GM23338 (cell line): ENCODE measurements at regions not wholly inside any gene's neighbourhood (a gene's known extent, or its start where the extent isn't known, plus 50 kb on each side); places are given as distances from the start of the nearest gene placed in this dataset.

Experiments used
- ATAC-seq: fragments of 200-7000 bp; cut with Tn5 transposase; 3 replicates; pipeline ENCODE4 v1.9.1; 2020
- DNase-seq: peaks from one replicate; pipeline ENCODE4 v3.0.0-alpha.2; 2015; ENCODE audit warnings: low spot score
- H2AFZ ChIP-seq: fragments of 200-600 bp; sonication (generic); 2 replicates; pipeline ENCODE4 v1.8.0; 2016; ENCODE audit warnings: antibody characterized with exemption, mild to moderate bottlenecking, moderate library complexity
- H3F3A ChIP-seq: fragments of 200-600 bp; sonication (generic); replicated peaks from 2 replicates; pipeline ENCODE4 v1.8.0; 2017; ENCODE audit warnings: antibody characterized with exemption, mixed run types, low read depth
- H3K27ac ChIP-seq: fragments of 200-600 bp; sonication (generic); 2 replicates; pipeline ENCODE4 v1.6.1; 2016; ENCODE audit warnings: low read depth
- H3K27me3 ChIP-seq: fragments of 200-600 bp; sonication (generic); 2 replicates; pipeline ENCODE4 v1.8.0; 2016; ENCODE audit warnings: mild to moderate bottlenecking, mixed run types, moderate library complexity; ENCODE audit not compliant: insufficient read depth
- H3K36me3 ChIP-seq: fragments of 200-600 bp; sonication (generic); 2 replicates; pipeline ENCODE4 v1.8.0; 2016; ENCODE audit warnings: mild to moderate bottlenecking; ENCODE audit not compliant: insufficient read depth
- H3K4me1 ChIP-seq: fragments of 200-600 bp; sonication (generic); 2 replicates; pipeline ENCODE4 v1.8.0; 2016; ENCODE audit warnings: mild to moderate bottlenecking, moderate library complexity; ENCODE audit not compliant: insufficient read depth
- H3K4me2 ChIP-seq: fragments of 200-600 bp; sonication (generic); 2 replicates; pipeline ENCODE4 v1.7.1; 2017; ENCODE audit warnings: mixed run types
- H3K4me3 ChIP-seq: fragments of 200-600 bp; sonication (generic); 2 replicates; pipeline ENCODE4 v1.6.1; 2016; ENCODE audit warnings: mixed run types
- H3K79me2 ChIP-seq: fragments of 200-600 bp; sonication (generic); replicated peaks from 2 replicates; pipeline ENCODE4 v1.8.0; 2017; ENCODE audit warnings: mild to moderate bottlenecking; ENCODE audit not compliant: insufficient read depth
- H3K9me2 ChIP-seq: fragments of 200-600 bp; sonication (generic); 2 replicates; pipeline ENCODE4 v1.8.0; 2017; ENCODE audit not compliant: insufficient read depth
- H4K20me1 ChIP-seq: fragments of 200-600 bp; sonication (generic); replicated peaks from 2 replicates; pipeline ENCODE4 v1.8.0; 2017; ENCODE audit warnings: mild to moderate bottlenecking; ENCODE audit not compliant: insufficient read depth
- H3K27ac Mint-ChIP-seq: 2 replicates; pipeline ENCODE4 v1.8.0; 2020; ENCODE audit warnings: inconsistent platforms, mild to moderate bottlenecking, moderate library complexity, mixed read lengths
- H3K27me3 Mint-ChIP-seq: 3 replicates; pipeline ENCODE4 v1.8.0; 2022; ENCODE audit warnings: low read depth, mild to moderate bottlenecking, moderate library complexity, mixed read lengths, inconsistent platforms; ENCODE audit not compliant: insufficient read depth, poor library complexity
- H3K36me3 Mint-ChIP-seq: 3 replicates; pipeline ENCODE4 v1.8.0; 2021; ENCODE audit warnings: low read depth, mild to moderate bottlenecking, inconsistent platforms, moderate library complexity, mixed read lengths
- H3K4me1 Mint-ChIP-seq: 3 replicates; pipeline ENCODE4 v1.8.0; 2020; ENCODE audit warnings: mild to moderate bottlenecking, inconsistent platforms, mixed read lengths
- H3K4me3 Mint-ChIP-seq: 3 replicates; pipeline ENCODE4 v1.8.0; 2021; ENCODE audit warnings: moderate library complexity, mild to moderate bottlenecking, inconsistent platforms, mixed read lengths
- H3K9me3 Mint-ChIP-seq: 3 replicates; pipeline ENCODE4 v1.8.0; 2020; ENCODE audit warnings: moderate library complexity, mild to moderate bottlenecking, inconsistent platforms, mixed read lengths
- CREB1 ChIP-seq: fragments of 250-450 bp; sonication (Bioruptor Pico); IDR thresholded peaks from 2 replicates; pipeline ENCODE4 v1.5.0; 2020; ENCODE audit warnings: low read depth, mild to moderate bottlenecking, moderate library complexity
- CTCF ChIP-seq, 2 experiments: fragments of 200-600 bp in 1 of 2; sonication (generic) in 1 of 2; conservative IDR thresholded peaks; 2 replicates each; pipeline versions ENCODE4 v1.5.1 to v1.6.1; 2016 to 2017; ENCODE audit warnings: antibody characterized with exemption in 2 of 2, low read depth in 2 of 2, mild to moderate bottlenecking in 2 of 2, moderate library complexity in 1 of 2
- JUNB ChIP-seq: IDR thresholded peaks from one replicate; pipeline ENCODE4 v1.6.1; 2016; ENCODE audit warnings: antibody characterized with exemption; ENCODE audit not compliant: unreplicated experiment
- NANOG ChIP-seq: IDR thresholded peaks from 2 replicates; pipeline ENCODE4 v1.6.1; 2016; ENCODE audit warnings: antibody characterized with exemption, borderline replicate concordance
- ZNF114 ChIP-seq: fragments of 250-450 bp; sonication (Bioruptor Pico); IDR thresholded peaks from 2 replicates; pipeline ENCODE4 v1.5.0; 2020; ENCODE audit warnings: mild to moderate bottlenecking, moderate library complexity
- TF ChIP-seq, protein P1 (sequence below): IDR thresholded peaks from one replicate; pipeline ENCODE4 v1.6.1; 2018; ENCODE audit warnings: antibody characterized with exemption; ENCODE audit not compliant: unreplicated experiment
- TF ChIP-seq, protein P2 (sequence below): IDR thresholded peaks from 2 replicates; pipeline ENCODE4 v1.6.1; 2016; ENCODE audit warnings: antibody characterized with exemption
- TF ChIP-seq, protein P3 (sequence below): fragments of 250-450 bp; sonication (Bioruptor Pico); IDR thresholded peaks from 2 replicates; pipeline ENCODE4 v1.5.0; 2020; ENCODE audit warnings: mild to moderate bottlenecking, moderate library complexity

- H3K27me3 ChIP-seq: no peaks in the 10 kb centered on the region
- H3K4me3 ChIP-seq: no peak overlapping the region
- H3K36me3 ChIP-seq: no peaks in the 10 kb centered on the region
- Mint-ChIP-seq H3K27me3 (peaks cover 8% of the 10 kb centered on the region), H3K27ac (no peak overlapping the region), H3K4me1 (peaks cover 28% of the 10 kb centered on the region), H3K36me3 (no peaks in the 10 kb centered on the region), H3K9me3 (peaks cover 15% of the 10 kb centered on the region; the same call in 1 of the 3 replicates), H3K4me3 (no peak overlapping the region)
- H3F3A ChIP-seq: no peaks in the 10 kb centered on the region
- H4K20me1 ChIP-seq: no peaks in the 10 kb centered on the region
- H3K4me2 ChIP-seq: no peak overlapping the region
- peaks cover 22% of the 10 kb centered on the region for H3K4me1 ChIP-seq
- H3K79me2 ChIP-seq: no peaks in the 10 kb centered on the region
- TF ChIP-seq, protein P1, sequence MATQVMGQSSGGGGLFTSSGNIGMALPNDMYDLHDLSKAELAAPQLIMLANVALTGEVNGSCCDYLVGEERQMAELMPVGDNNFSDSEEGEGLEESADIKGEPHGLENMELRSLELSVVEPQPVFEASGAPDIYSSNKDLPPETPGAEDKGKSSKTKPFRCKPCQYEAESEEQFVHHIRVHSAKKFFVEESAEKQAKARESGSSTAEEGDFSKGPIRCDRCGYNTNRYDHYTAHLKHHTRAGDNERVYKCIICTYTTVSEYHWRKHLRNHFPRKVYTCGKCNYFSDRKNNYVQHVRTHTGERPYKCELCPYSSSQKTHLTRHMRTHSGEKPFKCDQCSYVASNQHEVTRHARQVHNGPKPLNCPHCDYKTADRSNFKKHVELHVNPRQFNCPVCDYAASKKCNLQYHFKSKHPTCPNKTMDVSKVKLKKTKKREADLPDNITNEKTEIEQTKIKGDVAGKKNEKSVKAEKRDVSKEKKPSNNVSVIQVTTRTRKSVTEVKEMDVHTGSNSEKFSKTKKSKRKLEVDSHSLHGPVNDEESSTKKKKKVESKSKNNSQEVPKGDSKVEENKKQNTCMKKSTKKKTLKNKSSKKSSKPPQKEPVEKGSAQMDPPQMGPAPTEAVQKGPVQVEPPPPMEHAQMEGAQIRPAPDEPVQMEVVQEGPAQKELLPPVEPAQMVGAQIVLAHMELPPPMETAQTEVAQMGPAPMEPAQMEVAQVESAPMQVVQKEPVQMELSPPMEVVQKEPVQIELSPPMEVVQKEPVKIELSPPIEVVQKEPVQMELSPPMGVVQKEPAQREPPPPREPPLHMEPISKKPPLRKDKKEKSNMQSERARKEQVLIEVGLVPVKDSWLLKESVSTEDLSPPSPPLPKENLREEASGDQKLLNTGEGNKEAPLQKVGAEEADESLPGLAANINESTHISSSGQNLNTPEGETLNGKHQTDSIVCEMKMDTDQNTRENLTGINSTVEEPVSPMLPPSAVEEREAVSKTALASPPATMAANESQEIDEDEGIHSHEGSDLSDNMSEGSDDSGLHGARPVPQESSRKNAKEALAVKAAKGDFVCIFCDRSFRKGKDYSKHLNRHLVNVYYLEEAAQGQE: no peak
- TF ChIP-seq JUNB (no peak), CTCF (conservative IDR thresholded peaks at IDR 0.05; ENCODE audit: low read depth in 2 of 2) (no peak), NANOG (no peak), CREB1 (no peak), ZNF114 (no peak)
- TF ChIP-seq, protein P2, sequence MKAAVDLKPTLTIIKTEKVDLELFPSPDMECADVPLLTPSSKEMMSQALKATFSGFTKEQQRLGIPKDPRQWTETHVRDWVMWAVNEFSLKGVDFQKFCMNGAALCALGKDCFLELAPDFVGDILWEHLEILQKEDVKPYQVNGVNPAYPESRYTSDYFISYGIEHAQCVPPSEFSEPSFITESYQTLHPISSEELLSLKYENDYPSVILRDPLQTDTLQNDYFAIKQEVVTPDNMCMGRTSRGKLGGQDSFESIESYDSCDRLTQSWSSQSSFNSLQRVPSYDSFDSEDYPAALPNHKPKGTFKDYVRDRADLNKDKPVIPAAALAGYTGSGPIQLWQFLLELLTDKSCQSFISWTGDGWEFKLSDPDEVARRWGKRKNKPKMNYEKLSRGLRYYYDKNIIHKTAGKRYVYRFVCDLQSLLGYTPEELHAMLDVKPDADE: no peak
- TF ChIP-seq, protein P3, sequence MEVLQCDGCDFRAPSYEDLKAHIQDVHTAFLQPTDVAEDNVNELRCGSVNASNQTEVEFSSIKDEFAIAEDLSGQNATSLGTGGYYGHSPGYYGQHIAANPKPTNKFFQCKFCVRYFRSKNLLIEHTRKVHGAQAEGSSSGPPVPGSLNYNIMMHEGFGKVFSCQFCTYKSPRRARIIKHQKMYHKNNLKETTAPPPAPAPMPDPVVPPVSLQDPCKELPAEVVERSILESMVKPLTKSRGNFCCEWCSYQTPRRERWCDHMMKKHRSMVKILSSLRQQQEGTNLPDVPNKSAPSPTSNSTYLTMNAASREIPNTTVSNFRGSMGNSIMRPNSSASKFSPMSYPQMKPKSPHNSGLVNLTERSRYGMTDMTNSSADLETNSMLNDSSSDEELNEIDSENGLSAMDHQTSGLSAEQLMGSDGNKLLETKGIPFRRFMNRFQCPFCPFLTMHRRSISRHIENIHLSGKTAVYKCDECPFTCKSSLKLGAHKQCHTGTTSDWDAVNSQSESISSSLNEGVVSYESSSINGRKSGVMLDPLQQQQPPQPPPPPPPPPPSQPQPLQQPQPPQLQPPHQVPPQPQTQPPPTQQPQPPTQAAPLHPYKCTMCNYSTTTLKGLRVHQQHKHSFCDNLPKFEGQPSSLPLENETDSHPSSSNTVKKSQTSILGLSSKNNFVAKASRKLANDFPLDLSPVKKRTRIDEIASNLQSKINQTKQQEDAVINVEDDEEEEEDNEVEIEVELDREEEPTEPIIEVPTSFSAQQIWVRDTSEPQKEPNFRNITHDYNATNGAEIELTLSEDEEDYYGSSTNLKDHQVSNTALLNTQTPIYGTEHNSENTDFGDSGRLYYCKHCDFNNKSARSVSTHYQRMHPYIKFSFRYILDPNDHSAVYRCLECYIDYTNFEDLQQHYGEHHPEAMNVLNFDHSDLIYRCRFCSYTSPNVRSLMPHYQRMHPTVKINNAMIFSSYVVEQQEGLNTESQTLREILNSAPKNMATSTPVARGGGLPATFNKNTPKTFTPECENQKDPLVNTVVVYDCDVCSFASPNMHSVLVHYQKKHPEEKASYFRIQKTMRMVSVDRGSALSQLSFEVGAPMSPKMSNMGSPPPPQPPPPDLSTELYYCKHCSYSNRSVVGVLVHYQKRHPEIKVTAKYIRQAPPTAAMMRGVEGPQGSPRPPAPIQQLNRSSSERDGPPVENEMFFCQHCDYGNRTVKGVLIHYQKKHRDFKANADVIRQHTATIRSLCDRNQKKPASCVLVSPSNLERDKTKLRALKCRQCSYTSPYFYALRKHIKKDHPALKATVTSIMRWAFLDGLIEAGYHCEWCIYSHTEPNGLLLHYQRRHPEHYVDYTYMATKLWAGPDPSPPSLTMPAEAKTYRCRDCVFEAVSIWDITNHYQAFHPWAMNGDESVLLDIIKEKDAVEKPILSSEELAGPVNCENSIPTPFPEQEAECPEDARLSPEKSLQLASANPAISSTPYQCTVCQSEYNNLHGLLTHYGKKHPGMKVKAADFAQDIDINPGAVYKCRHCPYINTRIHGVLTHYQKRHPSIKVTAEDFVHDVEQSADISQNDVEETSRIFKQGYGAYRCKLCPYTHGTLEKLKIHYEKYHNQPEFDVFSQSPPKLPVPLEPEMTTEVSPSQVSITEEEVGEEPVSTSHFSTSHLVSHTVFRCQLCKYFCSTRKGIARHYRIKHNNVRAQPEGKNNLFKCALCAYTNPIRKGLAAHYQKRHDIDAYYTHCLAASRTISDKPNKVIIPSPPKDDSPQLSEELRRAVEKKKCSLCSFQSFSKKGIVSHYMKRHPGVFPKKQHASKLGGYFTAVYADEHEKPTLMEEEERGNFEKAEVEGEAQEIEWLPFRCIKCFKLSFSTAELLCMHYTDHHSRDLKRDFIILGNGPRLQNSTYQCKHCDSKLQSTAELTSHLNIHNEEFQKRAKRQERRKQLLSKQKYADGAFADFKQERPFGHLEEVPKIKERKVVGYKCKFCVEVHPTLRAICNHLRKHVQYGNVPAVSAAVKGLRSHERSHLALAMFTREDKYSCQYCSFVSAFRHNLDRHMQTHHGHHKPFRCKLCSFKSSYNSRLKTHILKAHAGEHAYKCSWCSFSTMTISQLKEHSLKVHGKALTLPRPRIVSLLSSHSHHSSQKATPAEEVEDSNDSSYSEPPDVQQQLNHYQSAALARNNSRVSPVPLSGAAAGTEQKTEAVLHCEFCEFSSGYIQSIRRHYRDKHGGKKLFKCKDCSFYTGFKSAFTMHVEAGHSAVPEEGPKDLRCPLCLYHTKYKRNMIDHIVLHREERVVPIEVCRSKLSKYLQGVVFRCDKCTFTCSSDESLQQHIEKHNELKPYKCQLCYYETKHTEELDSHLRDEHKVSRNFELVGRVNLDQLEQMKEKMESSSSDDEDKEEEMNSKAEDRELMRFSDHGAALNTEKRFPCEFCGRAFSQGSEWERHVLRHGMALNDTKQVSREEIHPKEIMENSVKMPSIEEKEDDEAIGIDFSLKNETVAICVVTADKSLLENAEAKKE: no peak
- ATAC-seq (no peak), DNase-seq (no peak)
- H3K27ac ChIP-seq: no peak overlapping the region
- H2AFZ ChIP-seq: no peak overlapping the region
- no peaks in the 10 kb centered on the region for H3K9me2 ChIP-seq
Measured at GRCh38 chr2:64910972-64911433, 78.2 kb upstream of the SLC1A4 start.
